Loucy (cell line): ENCODE measurements at regions not wholly inside any gene's neighbourhood (a gene's known extent, or its start where the extent isn't known, plus 50 kb on each side); places are given as distances from the start of the nearest gene placed in this dataset.

Experiments
- H2AFZ ChIP-seq: fragments of 200-600 bp; sonication (generic); 2 replicates; pipeline ENCODE4 v1.6.0; 2016; ENCODE audit warnings: antibody characterized with exemption, mild to moderate bottlenecking, low read length, moderate library complexity
- H3F3A ChIP-seq: fragments of 200-600 bp; 2 replicates; pipeline ENCODE4 v1.6.0; 2016; ENCODE audit warnings: antibody characterized with exemption, low read depth, mild to moderate bottlenecking
- H3K27me3 ChIP-seq: fragments of 200-600 bp; sonication (generic); 2 replicates; pipeline ENCODE4 v1.6.1; 2014; ENCODE audit warnings: low read length, mild to moderate bottlenecking; ENCODE audit not compliant: insufficient read depth, poor library complexity, severe bottlenecking
- H3K36me3 ChIP-seq: fragments of 200-600 bp; sonication (generic); 2 replicates; pipeline ENCODE4 v1.6.1; 2016; ENCODE audit warnings: low read length; ENCODE audit not compliant: insufficient read depth
- H3K4me1 ChIP-seq: fragments of 200-600 bp; sonication (generic); 2 replicates; pipeline ENCODE4 v1.5.1; 2014; ENCODE audit warnings: low read length, mild to moderate bottlenecking; ENCODE audit not compliant: insufficient read depth, poor library complexity, severe bottlenecking
- H3K4me2 ChIP-seq: fragments of 200-600 bp; sonication (generic); 2 replicates; pipeline ENCODE4 v1.6.0; 2014; ENCODE audit warnings: antibody characterized with exemption, low read length, low read depth, mild to moderate bottlenecking; ENCODE audit not compliant: poor library complexity, severe bottlenecking
- H3K4me3 ChIP-seq: fragments of 200-600 bp; sonication (generic); 2 replicates; pipeline ENCODE4 v1.5.1; 2014; ENCODE audit warnings: low read length, mild to moderate bottlenecking, mixed read lengths; ENCODE audit not compliant: poor library complexity, severe bottlenecking
- H3K79me2 ChIP-seq: fragments of 200-600 bp; sonication (generic); 2 replicates; pipeline ENCODE4 v1.6.1; 2014; ENCODE audit warnings: low read length; ENCODE audit not compliant: insufficient read depth
- H3K9ac ChIP-seq: fragments of 200-600 bp; sonication (generic); 2 replicates; pipeline ENCODE4 v1.6.0; 2014; ENCODE audit warnings: mild to moderate bottlenecking, low read depth, low read length, moderate library complexity; ENCODE audit not compliant: poor library complexity, severe bottlenecking
- H3K9me2 ChIP-seq: fragments of 200-600 bp; sonication (generic); replicated peaks from 2 replicates; pipeline ENCODE4 v1.6.1; 2016; ENCODE audit warnings: low read depth, low read length, mixed read lengths
- H3K9me3 ChIP-seq: fragments of 200-600 bp; sonication (generic); 2 replicates; pipeline ENCODE4 v1.6.1; 2014; ENCODE audit warnings: mild to moderate bottlenecking, antibody characterized with exemption, low read length, low read depth; ENCODE audit not compliant: insufficient read depth
- H4K20me1 ChIP-seq: fragments of 200-600 bp; sonication (generic); 2 replicates; pipeline ENCODE4 v1.6.0; 2014; ENCODE audit warnings: antibody characterized with exemption, low read length, mild to moderate bottlenecking; ENCODE audit not compliant: insufficient read depth, poor library complexity, severe bottlenecking
- CTCF ChIP-seq: fragments of 200-600 bp; sonication (generic); conservative IDR thresholded peaks from 2 replicates; pipeline ENCODE4 v1.5.1; 2014; ENCODE audit warnings: mild to moderate bottlenecking, antibody characterized with exemption, low read length
- EZH2phosphoT487 ChIP-seq: fragments of 200-600 bp; IDR thresholded peaks from 2 replicates; pipeline ENCODE4 v1.6.1; 2018; ENCODE audit warnings: antibody characterized with exemption, mild to moderate bottlenecking, moderate library complexity, borderline replicate concordance

- Histone ChIP-seq H3K9me3 (0 out of 2 replicates have a peak, but pooled peaks cover 1% of the 10 kb centered on the region), H4K20me1 (no peaks in the 10 kb centered on the region), H3K4me1 (no peaks in the 10 kb centered on the region), H3K4me2 (no peak overlapping the region), H3K36me3 (no peaks in the 10 kb centered on the region), H3K79me2 (no peaks in the 10 kb centered on the region), H3K4me3 (no peak overlapping the region), H3K27me3 (no peaks in the 10 kb centered on the region), H3F3A (no peaks in the 10 kb centered on the region), H2AFZ (no peak overlapping the region), H3K9me2 (no peaks in the 10 kb centered on the region), H3K9ac (no peak overlapping the region)
- no peak for TF ChIP-seq CTCF
- no peak for TF ChIP-seq EZH2phosphoT487
These were observed 190.6 kb upstream of the TMCO5A start for GRCh38 chr15:37743826-37744225.

GRCh38 chr15:37744521-37744920 lies 189.9 kb upstream of the TMCO5A start:
- H3K4me2 ChIP-seq: no peak overlapping the region
- H3K4me3 ChIP-seq: no peak overlapping the region
- no peaks in the 10 kb centered on the region for H4K20me1 ChIP-seq
- H3K4me1 ChIP-seq: no peaks in the 10 kb centered on the region
- H3K36me3 ChIP-seq: no peaks in the 10 kb centered on the region
- H3F3A ChIP-seq: no peaks in the 10 kb centered on the region
- H3K27me3 ChIP-seq: no peaks in the 10 kb centered on the region
- H3K9me3 ChIP-seq: peaks cover 2% of the 10 kb centered on the region; the same call in 1 of the 2 replicates
- H3K79me2 ChIP-seq: no peaks in the 10 kb centered on the region
- H2AFZ ChIP-seq: no peak overlapping the region
- H3K9me2 ChIP-seq: no peaks in the 10 kb centered on the region
- H3K9ac ChIP-seq: no peak overlapping the region
- TF ChIP-seq CTCF (no peak), EZH2phosphoT487 (no peak)

GRCh38 chr15:37751401-37751800 lies 183.0 kb upstream of the TMCO5A start:
- Histone ChIP-seq H3K79me2 (no peaks in the 10 kb centered on the region), H3K4me2 (no peak overlapping the region), H4K20me1 (no peaks in the 10 kb centered on the region), H2AFZ (no peak overlapping the region), H3K27me3 (no peaks in the 10 kb centered on the region), H3K4me1 (no peaks in the 10 kb centered on the region), H3K36me3 (no peaks in the 10 kb centered on the region), H3K9ac (no peak overlapping the region), H3F3A (no peaks in the 10 kb centered on the region), H3K9me2 (no peaks in the 10 kb centered on the region), H3K9me3 (peaks cover 2% of the 10 kb centered on the region; the same call in 1 of the 2 replicates), H3K4me3 (no peak overlapping the region)
- TF ChIP-seq EZH2phosphoT487 (no peak), CTCF (no peak)
